Fibroblast of lung (primary cell): ENCODE measurements at regions not wholly inside any gene's neighbourhood (a gene's known extent, or its start where the extent isn't known, plus 50 kb on each side); places are given as distances from the start of the nearest gene placed in this dataset.

Experiments used
- DNase-seq, 2 donors: peaks; one replicate each; pipeline versions ENCODE4 v3.0.0 to v3.0.0-alpha.2; 2010; ENCODE audit warnings: low read depth in 2 of 2
- H2AFZ ChIP-seq: 2 replicates; pipeline ENCODE4 v1.5.1; 2012; ENCODE audit warnings: low read length, control low read depth, inconsistent platforms
- H3K27ac ChIP-seq: 2 replicates; pipeline ENCODE4 v1.5.1; 2011; ENCODE audit warnings: low read length, control low read depth; ENCODE audit not compliant: insufficient read depth
- H3K27me3 ChIP-seq: 2 replicates; pipeline ENCODE4 v1.5.1; 2011; ENCODE audit warnings: mild to moderate bottlenecking, low read length; ENCODE audit not compliant: control insufficient read depth, insufficient read depth
- H3K36me3 ChIP-seq: 2 replicates; pipeline ENCODE4 v1.5.1; 2011; ENCODE audit warnings: low read length; ENCODE audit not compliant: control insufficient read depth, insufficient read depth
- H3K4me1 ChIP-seq: 2 replicates; pipeline ENCODE4 v1.5.1; 2011; ENCODE audit warnings: low read length; ENCODE audit not compliant: control insufficient read depth, insufficient read depth; ENCODE audit errors: extremely low read depth
- H3K4me2 ChIP-seq: 2 replicates; pipeline ENCODE4 v1.5.1; 2011; ENCODE audit warnings: low read length, control low read depth; ENCODE audit not compliant: insufficient read depth; ENCODE audit errors: extremely low read depth
- H3K4me3 ChIP-seq, 4 experiments: fragments of 200-600 bp in 1 of 4; sonication (generic) in 1 of 4; replicated peaks in 1 of 4; 2 replicates each; pipeline ENCODE4 v1.5.1; 2011 to 2016; ENCODE audit warnings: low read length in 4 of 4, low read depth in 3 of 4, mild to moderate bottlenecking in 3 of 4, control low read depth in 2 of 4, inconsistent platforms in 1 of 4, mixed read lengths in 1 of 4; ENCODE audit not compliant: insufficient read depth in 1 of 4; ENCODE audit errors: control extremely low read depth in 1 of 4
- H3K79me2 ChIP-seq: 2 replicates; pipeline ENCODE4 v1.5.1; 2012; ENCODE audit warnings: mild to moderate bottlenecking, low read length, inconsistent platforms; ENCODE audit not compliant: control insufficient read depth, insufficient read depth
- H3K9ac ChIP-seq: 2 replicates; pipeline ENCODE4 v1.5.1; 2011; ENCODE audit warnings: mild to moderate bottlenecking, low read length, control low read depth; ENCODE audit not compliant: insufficient read depth
- H3K9me3 ChIP-seq: 2 replicates; pipeline ENCODE4 v1.5.1; 2012; ENCODE audit warnings: low read depth, low read length; ENCODE audit not compliant: control insufficient read depth, insufficient read depth
- H4K20me1 ChIP-seq: 2 replicates; pipeline ENCODE4 v1.5.1; 2011; ENCODE audit warnings: low read length; ENCODE audit not compliant: control insufficient read depth, insufficient read depth; ENCODE audit errors: extremely low read depth
- EZH2 ChIP-seq: IDR thresholded peaks from 2 replicates; pipeline ENCODE4 v1.5.1; 2012; ENCODE audit warnings: low read length, control low read depth, mild to moderate bottlenecking; ENCODE audit errors: missing control alignments
- TF ChIP-seq, protein P1 (sequence below), 2 donors: IDR thresholded peaks in 1 of 2; conservative IDR thresholded peaks in 1 of 2; 1 replicate in 1 of 2; 2 replicates in 1 of 2; pipeline ENCODE4 v1.5.1; 2011 to 2012; ENCODE audit warnings: low read length in 2 of 2, control low read depth in 1 of 2, inconsistent platforms in 1 of 2, low read depth in 1 of 2, mild to moderate bottlenecking in 1 of 2

DNA sequence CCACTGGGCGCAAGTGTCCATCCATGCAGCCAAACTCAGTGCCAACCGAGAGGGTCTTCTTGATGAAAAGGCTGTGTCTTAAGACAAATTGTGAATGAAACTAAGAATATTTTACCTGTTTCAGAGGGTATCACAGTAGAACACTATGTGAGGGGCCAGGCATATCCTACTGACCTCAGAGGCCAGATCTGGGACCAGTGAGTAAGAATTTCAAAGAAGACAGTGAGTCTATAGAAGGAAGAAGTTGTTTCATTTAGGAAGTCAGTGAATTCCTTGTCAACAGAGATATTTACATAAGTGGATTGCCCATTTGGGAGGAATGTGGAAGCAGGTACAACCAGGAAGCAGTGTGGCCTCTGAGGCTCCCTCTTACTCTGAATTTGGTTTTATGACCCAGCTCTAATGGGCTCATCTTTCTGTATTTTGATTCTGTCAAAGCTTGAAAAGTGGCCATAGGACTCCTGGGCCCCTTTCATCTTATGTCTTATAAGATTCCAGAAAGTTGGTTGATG is 137.4 kb downstream of the ZNF664 start:
- DNase-seq, result no peak
- no peaks in the 10 kb centered on the region for H3K27me3 ChIP-seq
- no peaks in the 10 kb centered on the region for H3K36me3 ChIP-seq
- no peaks in the 10 kb centered on the region for H4K20me1 ChIP-seq
- H3K4me1 ChIP-seq, result no peaks in the 10 kb centered on the region
- H3K4me2 ChIP-seq, result no peak overlapping the region
- H3K79me2 ChIP-seq, result no peaks in the 10 kb centered on the region
- TF ChIP-seq, protein P1, sequence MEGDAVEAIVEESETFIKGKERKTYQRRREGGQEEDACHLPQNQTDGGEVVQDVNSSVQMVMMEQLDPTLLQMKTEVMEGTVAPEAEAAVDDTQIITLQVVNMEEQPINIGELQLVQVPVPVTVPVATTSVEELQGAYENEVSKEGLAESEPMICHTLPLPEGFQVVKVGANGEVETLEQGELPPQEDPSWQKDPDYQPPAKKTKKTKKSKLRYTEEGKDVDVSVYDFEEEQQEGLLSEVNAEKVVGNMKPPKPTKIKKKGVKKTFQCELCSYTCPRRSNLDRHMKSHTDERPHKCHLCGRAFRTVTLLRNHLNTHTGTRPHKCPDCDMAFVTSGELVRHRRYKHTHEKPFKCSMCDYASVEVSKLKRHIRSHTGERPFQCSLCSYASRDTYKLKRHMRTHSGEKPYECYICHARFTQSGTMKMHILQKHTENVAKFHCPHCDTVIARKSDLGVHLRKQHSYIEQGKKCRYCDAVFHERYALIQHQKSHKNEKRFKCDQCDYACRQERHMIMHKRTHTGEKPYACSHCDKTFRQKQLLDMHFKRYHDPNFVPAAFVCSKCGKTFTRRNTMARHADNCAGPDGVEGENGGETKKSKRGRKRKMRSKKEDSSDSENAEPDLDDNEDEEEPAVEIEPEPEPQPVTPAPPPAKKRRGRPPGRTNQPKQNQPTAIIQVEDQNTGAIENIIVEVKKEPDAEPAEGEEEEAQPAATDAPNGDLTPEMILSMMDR (conservative IDR thresholded peaks at IDR 0.05 in 1 of 2, IDR thresholded peaks at IDR 0.05 in 1 of 2; ENCODE audit: low read depth in 1 of 2, low read length in 2 of 2), result no peak
- no peak for TF ChIP-seq EZH2
- H3K27ac ChIP-seq, result no peak overlapping the region
- H3K4me3 ChIP-seq, result no peak overlapping the region
- H3K9me3 ChIP-seq, result no peaks in the 10 kb centered on the region
- no peak overlapping the region for H3K9ac ChIP-seq
- H2AFZ ChIP-seq, result no peak overlapping the region

DNA sequence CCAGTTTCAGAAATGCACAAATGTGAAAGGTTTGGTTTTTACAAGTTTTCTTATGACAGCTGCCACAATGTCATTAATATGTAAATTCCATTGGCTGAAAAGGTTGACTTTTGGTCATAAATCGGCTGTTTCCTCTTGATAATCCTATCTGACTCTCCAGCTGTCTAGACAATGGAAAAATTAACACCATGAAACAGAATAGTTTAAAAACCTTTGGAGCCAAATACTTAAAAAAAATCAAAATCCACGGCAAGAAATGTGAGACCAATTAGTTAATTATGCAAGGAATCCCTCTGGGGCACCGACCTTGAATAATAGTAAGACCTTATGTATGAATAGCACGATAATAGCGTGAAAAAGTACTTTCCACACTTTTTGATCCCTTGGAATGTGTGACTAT is 138.0 kb downstream of the ZNF664 start:
- Histone ChIP-seq H3K27me3 (no peaks in the 10 kb centered on the region), H3K4me2 (no peak overlapping the region), H3K9ac (no peak overlapping the region), H3K9me3 (no peaks in the 10 kb centered on the region), H3K36me3 (no peaks in the 10 kb centered on the region), H3K27ac (no peak overlapping the region), H3K4me1 (no peaks in the 10 kb centered on the region), H3K79me2 (no peaks in the 10 kb centered on the region), H2AFZ (no peak overlapping the region), H3K4me3 (no peak overlapping the region), H4K20me1 (no peaks in the 10 kb centered on the region)
- no peak for DNase-seq
- TF ChIP-seq EZH2, result no peak
- TF ChIP-seq, protein P1 (conservative IDR thresholded peaks at IDR 0.05 in 1 of 2, IDR thresholded peaks at IDR 0.05 in 1 of 2; ENCODE audit: low read depth in 1 of 2, low read length in 2 of 2), result no peak

DNA sequence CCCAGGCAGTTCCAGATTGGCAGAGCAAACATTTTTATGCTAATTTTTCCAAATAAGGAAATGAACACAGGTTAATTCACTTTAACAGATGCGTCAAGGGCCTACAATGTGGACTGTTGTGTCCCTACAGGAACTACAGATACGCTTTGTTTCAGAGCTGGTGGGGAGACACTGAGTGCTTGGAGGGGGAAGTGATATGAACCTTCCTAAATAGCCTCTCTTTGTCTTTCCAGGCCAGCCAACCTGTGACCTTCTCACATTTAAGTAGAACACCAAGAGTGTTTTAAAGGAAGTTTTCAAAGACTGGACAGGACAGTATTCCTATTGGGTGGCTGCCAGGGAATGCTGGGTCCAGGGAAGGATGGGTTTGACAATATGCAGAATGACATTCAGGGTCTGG is 141.3 kb downstream of the ZNF664 start:
- no peaks in the 10 kb centered on the region for H3K27me3 ChIP-seq
- no peak overlapping the region for H2AFZ ChIP-seq
- no peaks in the 10 kb centered on the region for H3K36me3 ChIP-seq
- H4K20me1 ChIP-seq, result no peaks in the 10 kb centered on the region
- TF ChIP-seq, protein P1 (conservative IDR thresholded peaks at IDR 0.05 in 1 of 2, IDR thresholded peaks at IDR 0.05 in 1 of 2; ENCODE audit: low read depth in 1 of 2, low read length in 2 of 2), result no peak
- no peak for TF ChIP-seq EZH2
- H3K4me3 ChIP-seq, result no peak overlapping the region
- no peaks in the 10 kb centered on the region for H3K79me2 ChIP-seq
- no peak overlapping the region for H3K27ac ChIP-seq
- no peaks in the 10 kb centered on the region for H3K4me1 ChIP-seq
- H3K4me2 ChIP-seq, result no peak overlapping the region
- no peaks in the 10 kb centered on the region for H3K9me3 ChIP-seq
- DNase-seq, result no peak
- H3K9ac ChIP-seq, result no peak overlapping the region
